22Rv1 (cell line): ENCODE measurements at regions not wholly inside any gene's neighbourhood (a gene's known extent, or its start where the extent isn't known, plus 50 kb on each side); places are given as distances from the start of the nearest gene placed in this dataset.

Experiments
- CTCF ChIP-seq: fragments of 450-650 bp; IDR thresholded peaks from 2 replicates; pipeline ENCODE4 v1.5.1; 2017; ENCODE audit warnings: mild to moderate bottlenecking
- ZFX ChIP-seq: fragments of 450-650 bp; IDR thresholded peaks from 2 replicates; pipeline ENCODE4 v1.6.1; 2017; ENCODE audit warnings: antibody characterized with exemption, borderline replicate concordance

DNA sequence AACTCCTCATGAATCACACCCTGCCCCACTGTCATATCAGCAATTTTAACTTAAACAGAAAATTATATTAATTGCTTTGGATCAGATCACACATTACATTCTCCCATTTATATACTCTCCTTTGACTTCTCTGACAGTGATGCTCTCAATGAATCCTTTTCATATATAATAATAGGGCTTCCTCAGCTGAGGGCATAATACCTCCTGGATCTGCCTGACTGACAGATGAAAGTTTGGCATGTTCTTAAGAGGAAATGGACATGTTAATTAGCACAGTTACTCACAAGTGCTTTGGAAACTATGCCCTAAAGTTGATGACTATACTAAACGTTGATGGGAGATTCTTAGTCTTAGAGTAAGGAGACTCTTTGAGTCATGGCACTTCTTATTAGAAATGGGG lies 478.2 kb upstream of the LRRN3 start:
- no peak for TF ChIP-seq CTCF
- TF ChIP-seq ZFX, result no peak
